A673 (cell line): ENCODE measurements at regions not wholly inside any gene's neighbourhood (a gene's known extent, or its start where the extent isn't known, plus 50 kb on each side); places are given as distances from the start of the nearest gene placed in this dataset.

Experiments
- BruUV-seq: library from RNA; stranded (reverse); fragments of 400-500 nt; replicated peaks from 2 replicates; lab custom pipeline; 2021; lab: Mats Ljungman, UMichigan
- CTCF ChIA-PET: fragments of 300-600 bp; sonication (Branson Sonifier 250); formaldehyde crosslinking; loops from one replicate; lab custom pipeline; 2022; ENCODE audit warnings: antibody characterized with exemption; lab: Charles Lee
- POLR2A ChIA-PET: fragments of 300-600 bp; sonication (Branson Sonifier 250); formaldehyde crosslinking; loops from one replicate; lab custom pipeline; 2022; ENCODE audit warnings: antibody characterized with exemption; ENCODE audit not compliant: low non-redundant PET; lab: Charles Lee
- DNase-seq: peaks from one replicate; pipeline ENCODE4 v3.0.0-alpha.2; 2015; ENCODE audit warnings: low spot score
- H3K27ac ChIP-seq: fragments of 200-600 bp; sonication (generic); 2 replicates; pipeline ENCODE4 v1.5.1; 2016; ENCODE audit warnings: mixed run types, low read depth, mild to moderate bottlenecking, mixed read lengths, antibody characterized with exemption, low read length; ENCODE audit not compliant: poor library complexity, severe bottlenecking
- H3K27me3 ChIP-seq: fragments of 200-600 bp; sonication (generic); replicated peaks from 2 replicates; pipeline ENCODE4 v1.6.1; 2017; ENCODE audit warnings: mixed run types, low read depth, mild to moderate bottlenecking, mixed read lengths, antibody characterized with exemption, low read length; ENCODE audit not compliant: insufficient read depth, poor library complexity
- H3K36me3 ChIP-seq: fragments of 200-600 bp; sonication (generic); 2 replicates; pipeline ENCODE4 v1.6.1; 2016; ENCODE audit warnings: mixed run types, mild to moderate bottlenecking, mixed read lengths, antibody characterized with exemption, low read length; ENCODE audit not compliant: insufficient read depth, poor library complexity, severe bottlenecking
- H3K4me1 ChIP-seq: fragments of 200-600 bp; sonication (generic); 2 replicates; pipeline ENCODE4 v1.6.1; 2017; ENCODE audit warnings: mixed run types, mild to moderate bottlenecking, mixed read lengths, antibody characterized with exemption, low read length; ENCODE audit not compliant: insufficient read depth, poor library complexity, severe bottlenecking
- H3K4me3 ChIP-seq: fragments of 200-600 bp; sonication (generic); 2 replicates; pipeline ENCODE4 v1.5.1; 2016; ENCODE audit warnings: low read depth, mixed run types, mild to moderate bottlenecking, mixed read lengths, low read length; ENCODE audit not compliant: poor library complexity, severe bottlenecking
- H3K9me3 ChIP-seq: fragments of 200-600 bp; sonication (generic); 2 replicates; pipeline ENCODE4 v1.6.1; 2016; ENCODE audit warnings: mixed run types, low read depth, mild to moderate bottlenecking, mixed read lengths, antibody characterized with exemption, low read length; ENCODE audit not compliant: poor library complexity, severe bottlenecking
- CTCF ChIP-seq: fragments of 300-800, 200-600 bp; sonication (generic); conservative IDR thresholded peaks from 2 replicates; pipeline ENCODE4 v1.5.1; 2017; ENCODE audit warnings: low read depth, mild to moderate bottlenecking, antibody characterized with exemption, low read length, moderate library complexity, mixed read lengths
- EZH2 ChIP-seq: fragments of 200-600 bp; sonication (generic); IDR thresholded peaks from 2 replicates; pipeline ENCODE4 v1.6.1; 2017; ENCODE audit warnings: borderline replicate concordance, low read depth, mild to moderate bottlenecking, mixed read lengths, antibody characterized with exemption, low read length; ENCODE audit not compliant: poor library complexity, severe bottlenecking
- intact Hi-C: fragments of 100-400 bp; cut with micrococcal nuclease; formaldehyde crosslinking; loops from one replicate; pipeline ENCODE4 v1.10.0; 2022; ENCODE audit not compliant: unreplicated experiment

DNA sequence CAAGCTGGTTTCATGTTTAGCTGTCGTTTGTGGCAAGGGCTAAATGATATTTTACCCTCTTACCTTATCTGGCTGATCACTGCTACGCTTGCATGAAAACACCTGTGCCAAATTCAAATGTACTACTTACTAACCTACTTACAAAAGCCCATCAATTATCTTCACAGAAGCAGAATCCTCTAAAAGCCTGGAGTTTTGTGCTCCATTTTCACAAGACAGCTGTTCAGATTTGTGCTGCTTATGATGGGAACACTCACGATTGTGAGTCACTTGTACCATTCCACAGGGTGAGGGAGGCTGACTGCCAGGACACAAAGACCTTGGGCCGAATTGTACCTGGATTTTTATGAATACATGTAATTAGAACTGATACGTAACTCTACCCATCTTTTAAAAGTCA, 245.0 kb upstream of the NPY start:
- no TSS peak for BruUV-seq
- ChIA-PET POLR2A (no interaction called here), CTCF (no interaction called here)
- DNase-seq, result no peak
- Histone ChIP-seq H3K36me3 (no peaks in the 10 kb centered on the region), H3K4me1 (peaks cover 8% of the 10 kb centered on the region), H3K27ac (no peak overlapping the region), H3K9me3 (no peaks in the 10 kb centered on the region), H3K4me3 (no peak overlapping the region), H3K27me3 (no peaks in the 10 kb centered on the region)
- no peak for TF ChIP-seq CTCF
- TF ChIP-seq EZH2, result no peak
- intact Hi-C loops, result no loop called here

GRCh38 chr7:24039991-24040624, 243.9 kb upstream of the NPY start:
- Histone ChIP-seq H3K4me3 (no peak overlapping the region), H3K27ac (no peak overlapping the region), H3K9me3 (no peaks in the 10 kb centered on the region), H3K4me1 (peaks cover 8% of the 10 kb centered on the region), H3K27me3 (no peaks in the 10 kb centered on the region), H3K36me3 (no peaks in the 10 kb centered on the region)
- no peak for TF ChIP-seq CTCF
- CTCF ChIA-PET, result no interaction called here
- BruUV-seq, result no TSS peak
- no peak for DNase-seq
- POLR2A ChIA-PET, result no interaction called here
- intact Hi-C loops, result no loop called here

GRCh38 chr7:24042028-24042427, 242.0 kb upstream of the NPY start:
- DNase-seq, result no peak
- BruUV-seq, result no TSS peak

More at GRCh38 chr7:24042028-24042427, 242.0 kb upstream of the NPY start:
- ChIA-PET CTCF (no interaction called here), POLR2A (no interaction called here)
- Histone ChIP-seq H3K36me3 (no peaks in the 10 kb centered on the region), H3K4me1 (no peaks in the 10 kb centered on the region), H3K27ac (no peak overlapping the region), H3K27me3 (no peaks in the 10 kb centered on the region), H3K9me3 (no peaks in the 10 kb centered on the region), H3K4me3 (no peak overlapping the region)
- intact Hi-C loops, result no loop called here
- TF ChIP-seq EZH2 (no peak), CTCF (no peak)
